Transverse colon (tissue), 4 donors: ENCODE measurements at regions not wholly inside any gene's neighbourhood (a gene's known extent, or its start where the extent isn't known, plus 50 kb on each side); places are given as distances from the start of the nearest gene placed in this dataset.

Source experiments
- DNase-seq: peaks from one replicate; pipeline ENCODE4 v3.0.0-alpha.2; 2019
- H3K27ac ChIP-seq, 4 donors: fragments of 200-600 bp; sonication (generic); 2 replicates each; pipeline ENCODE4 v1.5.1; 2016 to 2018; ENCODE audit warnings: inconsistent platforms in 4 of 4
- H3K27me3 ChIP-seq: fragments of 200-600 bp; sonication (generic); 2 replicates; pipeline ENCODE4 v1.5.1; 2017; ENCODE audit warnings: inconsistent platforms
- H3K36me3 ChIP-seq, 4 donors: fragments of 200-600 bp; sonication (generic); 2 replicates each; pipeline ENCODE4 v1.5.1; 2017 to 2019; ENCODE audit warnings: inconsistent platforms in 4 of 4
- H3K4me1 ChIP-seq, 4 donors: fragments of 200-600 bp; sonication (generic); 2 replicates each; pipeline ENCODE4 v1.5.1; 2017 to 2020; ENCODE audit warnings: inconsistent platforms in 4 of 4
- H3K4me3 ChIP-seq, 4 donors: fragments of 200-600 bp; sonication (generic); 1 replicate in 1 of 4; 2 replicates in 3 of 4; pipeline versions ENCODE4 v1.5.1 to v1.6.1; 2017 to 2019; ENCODE audit warnings: inconsistent platforms in 4 of 4
- H3K9me3 ChIP-seq, 2 donors: fragments of 200-600 bp; sonication (generic); 2 replicates each; pipeline ENCODE4 v1.5.1; 2017 to 2019; ENCODE audit warnings: inconsistent platforms in 2 of 2
- EP300 ChIP-seq: sonication (generic); formaldehyde crosslinking; IDR thresholded peaks from one replicate; pipeline ENCODE4 v1.6.1; 2017; ENCODE audit warnings: antibody characterized with exemption, low read depth
- POLR2A ChIP-seq: fragments of 450-650 bp; IDR thresholded peaks from one replicate; pipeline ENCODE4 v1.6.1; 2016; ENCODE audit warnings: antibody characterized with exemption, mild to moderate bottlenecking, moderate library complexity
- POLR2AphosphoS5 ChIP-seq, 3 donors: sonication (generic); formaldehyde crosslinking; IDR thresholded peaks; one replicate each; pipeline ENCODE4 v1.6.1; 2016; ENCODE audit warnings: antibody characterized with exemption in 3 of 3
- WGBS, 2 donors: methylation state at CpG; one replicate each; pipeline ENCODE4 v1.1.5; 2018; ENCODE audit warnings: low coverage in 1 of 2; 5-methylcytosine and 5-hydroxymethylcytosine counted together
- in situ Hi-C, 4 donors: fragments of 200-750 bp; cut with MboI; loops; one replicate each; pipeline versions ENCODE4 v1.15.0 to v1.15.1; 2017; ENCODE audit warnings: low sequenced_read_pairs in 3 of 4, low pct_ligation_motif_present in 1 of 4, low pct_unique_long_range_greater_than_20kb in 1 of 4
- intact Hi-C: fragments of 100-400 bp; cut with DNase I; formaldehyde crosslinking; loops from one replicate; pipeline ENCODE4 v1.15.1; 2023; ENCODE audit warnings: low total_unique reads
- TF ChIP-seq, protein P1 (sequence below), 5 experiments: fragments of 200-600 bp in 3 of 5; fragments of 450-650 bp in 2 of 5; sonication (generic) in 3 of 5; IDR thresholded peaks; 1 replicate in 2 of 5; 2 replicates in 3 of 5; pipeline ENCODE4 v1.5.1; 2016 to 2017; ENCODE audit warnings: antibody characterized with exemption in 5 of 5, inconsistent platforms in 3 of 5, mild to moderate bottlenecking in 2 of 5, moderate library complexity in 1 of 5

DNA sequence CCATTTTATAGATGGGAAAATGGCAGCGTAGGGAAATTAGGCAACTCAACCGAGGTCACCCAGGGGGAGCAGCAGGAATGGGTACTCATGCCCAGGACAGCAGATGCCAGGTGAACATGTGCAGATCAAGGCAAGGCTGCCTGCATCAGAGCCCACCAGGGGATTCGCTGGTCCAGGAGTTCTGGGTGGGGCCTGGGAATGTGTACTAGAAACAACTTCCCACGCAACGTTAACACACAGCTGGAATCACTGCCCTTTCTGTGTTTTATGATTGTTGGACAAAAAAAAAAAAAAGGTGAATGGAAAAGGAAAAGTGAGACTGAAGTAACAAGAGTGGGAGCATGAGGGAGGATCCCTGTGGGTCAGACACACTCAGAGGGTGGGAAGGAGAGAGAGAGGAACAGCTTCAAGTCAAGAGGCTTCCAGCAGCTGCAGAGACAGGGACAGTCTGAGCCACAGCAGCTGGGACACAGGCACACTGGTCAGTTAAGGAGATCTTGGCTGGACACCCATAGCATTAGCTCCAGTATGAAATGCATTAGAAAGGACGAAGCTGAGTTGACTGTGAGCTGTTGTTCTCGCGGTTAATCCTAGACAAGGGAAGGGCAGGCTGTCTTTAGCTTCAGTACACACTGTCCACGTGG is 187.9 kb upstream of the INHBA start:
- WGBS, 2 donors = 65 to 74% methylated on average over 6 to 9 of the region's 9 CpGs
- DNase-seq = no peak
- no peaks in the 10 kb centered on the region for H3K9me3 ChIP-seq

GRCh38 chr7:41889472-41889871 is 186.6 kb upstream of the INHBA start:
- peaks cover 13 to 31% (median 28%) of the 10 kb centered on the region in 4 donors for H3K4me1 ChIP-seq
- H3K4me3 ChIP-seq = no peak overlapping the region
- no peak for DNase-seq
- H3K27me3 ChIP-seq = no peaks in the 10 kb centered on the region
- intact Hi-C loops = no loop called here
- in situ Hi-C loops = no loop called here
- H3K36me3 ChIP-seq = no peaks in the 10 kb centered on the region
- 80 to 93% methylated on average over 1 to 4 of the region's 4 CpGs for WGBS, 2 donors
- no peaks in the 10 kb centered on the region for H3K9me3 ChIP-seq
- H3K27ac ChIP-seq = no peak overlapping the region
- TF ChIP-seq POLR2A (no peak), EP300 (no peak)
- TF ChIP-seq, protein P1, sequence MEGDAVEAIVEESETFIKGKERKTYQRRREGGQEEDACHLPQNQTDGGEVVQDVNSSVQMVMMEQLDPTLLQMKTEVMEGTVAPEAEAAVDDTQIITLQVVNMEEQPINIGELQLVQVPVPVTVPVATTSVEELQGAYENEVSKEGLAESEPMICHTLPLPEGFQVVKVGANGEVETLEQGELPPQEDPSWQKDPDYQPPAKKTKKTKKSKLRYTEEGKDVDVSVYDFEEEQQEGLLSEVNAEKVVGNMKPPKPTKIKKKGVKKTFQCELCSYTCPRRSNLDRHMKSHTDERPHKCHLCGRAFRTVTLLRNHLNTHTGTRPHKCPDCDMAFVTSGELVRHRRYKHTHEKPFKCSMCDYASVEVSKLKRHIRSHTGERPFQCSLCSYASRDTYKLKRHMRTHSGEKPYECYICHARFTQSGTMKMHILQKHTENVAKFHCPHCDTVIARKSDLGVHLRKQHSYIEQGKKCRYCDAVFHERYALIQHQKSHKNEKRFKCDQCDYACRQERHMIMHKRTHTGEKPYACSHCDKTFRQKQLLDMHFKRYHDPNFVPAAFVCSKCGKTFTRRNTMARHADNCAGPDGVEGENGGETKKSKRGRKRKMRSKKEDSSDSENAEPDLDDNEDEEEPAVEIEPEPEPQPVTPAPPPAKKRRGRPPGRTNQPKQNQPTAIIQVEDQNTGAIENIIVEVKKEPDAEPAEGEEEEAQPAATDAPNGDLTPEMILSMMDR (IDR thresholded peaks at IDR 0.05) = no peak

More for the DNA sequence above, 187.9 kb upstream of the INHBA start:
- no peak for TF ChIP-seq POLR2AphosphoS5 (IDR thresholded peaks at IDR 0.05)
- no peak for TF ChIP-seq EP300
- TF ChIP-seq, protein P1 (IDR thresholded peaks at IDR 0.05) = no peak
- TF ChIP-seq POLR2A = no peak
- intact Hi-C loops (no loop called here), in situ Hi-C loops (no loop called here)
- Histone ChIP-seq H3K4me1 (peaks cover 13 to 26% (median 21%) of the 10 kb centered on the region in 4 donors), H3K36me3 (no peaks in the 10 kb centered on the region), H3K4me3 (no peak overlapping the region), H3K27me3 (no peaks in the 10 kb centered on the region), H3K27ac (no peak overlapping the region)

DNA sequence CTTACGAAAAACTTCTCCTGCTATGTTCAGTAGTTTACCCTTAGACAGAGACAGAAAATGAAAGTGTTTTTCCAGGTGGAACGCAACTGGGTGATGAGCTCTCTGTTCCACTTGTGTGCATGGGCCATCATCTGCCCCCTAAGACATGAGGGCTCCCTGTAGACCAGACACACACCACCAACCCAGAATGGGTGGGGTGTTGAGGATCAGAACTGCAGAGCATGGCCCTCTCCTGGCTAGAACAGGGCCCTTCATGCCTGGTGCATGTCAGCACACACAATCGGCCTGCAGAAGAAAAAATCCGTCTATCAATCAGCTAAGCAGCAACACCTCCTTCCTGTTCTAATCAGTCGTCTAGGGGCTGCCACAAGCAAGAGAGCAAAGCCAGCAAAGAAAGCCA is 186.2 kb upstream of the INHBA start:
- Histone ChIP-seq H3K27me3 (no peaks in the 10 kb centered on the region), H3K36me3 (no peaks in the 10 kb centered on the region), H3K9me3 (no peaks in the 10 kb centered on the region), H3K27ac (no peak overlapping the region), H3K4me3 (no peak overlapping the region), H3K4me1 (peaks cover 13 to 31% (median 28%) of the 10 kb centered on the region in 4 donors)
- in situ Hi-C loops = no loop called here
- TF ChIP-seq, protein P1 (IDR thresholded peaks at IDR 0.05) = no peak
- TF ChIP-seq POLR2A (no peak), POLR2AphosphoS5 (IDR thresholded peaks at IDR 0.05) (no peak), EP300 (no peak)
- intact Hi-C loops = no loop called here
- WGBS, 2 donors = 80 to 82% methylated on average over 5 of the region's 5 CpGs
- DNase-seq = no peak

DNA sequence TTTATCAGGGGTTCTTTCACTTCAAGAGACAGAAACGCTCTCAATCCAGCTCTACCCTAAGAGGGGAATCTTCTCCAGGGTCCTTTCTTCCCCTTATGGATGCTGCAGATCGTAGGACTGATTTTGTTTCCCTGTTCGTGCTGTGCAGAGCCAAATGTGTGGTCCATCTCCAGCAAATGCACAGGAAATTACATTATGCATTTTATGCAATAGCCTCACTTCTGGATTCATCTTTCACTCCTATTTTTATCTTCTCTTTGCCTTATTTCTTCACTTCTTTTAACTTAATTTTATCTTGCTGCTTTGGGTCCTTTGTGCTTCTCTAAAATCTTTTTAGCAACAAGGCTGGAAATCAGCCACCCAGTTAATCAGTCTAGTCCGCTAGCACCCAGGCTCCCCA is 184.5 kb upstream of the INHBA start:
- no peaks in the 10 kb centered on the region for H3K36me3 ChIP-seq
- WGBS, 2 donors = 70 to 82% methylated on average over 4 of the region's 4 CpGs
- no peaks in the 10 kb centered on the region for H3K27me3 ChIP-seq
- no peak overlapping the region for H3K4me3 ChIP-seq
- no peak for DNase-seq
- in situ Hi-C loops = no loop called here
- H3K9me3 ChIP-seq = no peaks in the 10 kb centered on the region
- peak overlapping the region in 1 of 4 donors; percentile 68 for H3K27ac ChIP-seq
- no peak for TF ChIP-seq POLR2AphosphoS5 (IDR thresholded peaks at IDR 0.05)
- no peak for TF ChIP-seq POLR2A
- TF ChIP-seq, protein P1 (IDR thresholded peaks at IDR 0.05) = no peak
- no peak for TF ChIP-seq EP300
- intact Hi-C loops = no loop called here
- H3K4me1 ChIP-seq = peaks cover 13 to 31% (median 28%) of the 10 kb centered on the region in 4 donors
